B cell (primary cell): ENCODE measurements at regions not wholly inside any gene's neighbourhood (a gene's known extent, or its start where the extent isn't known, plus 50 kb on each side); places are given as distances from the start of the nearest gene placed in this dataset.
A peak's percentile ranks its signal among the peaks of the same experiment; 100 is the strongest.

Experiments
- EZH2 ChIP-seq: IDR thresholded peaks from 2 replicates; pipeline ENCODE4 v1.6.1; 2012; ENCODE audit warnings: borderline replicate concordance, low read depth, mild to moderate bottlenecking, moderate library complexity, low read length; ENCODE audit not compliant: insufficient read depth, poor library complexity, severe bottlenecking
- TF ChIP-seq, protein P1 (sequence below): fragments of 200-600 bp; IDR thresholded peaks from one replicate; pipeline ENCODE4 v1.8.0; 2022; ENCODE audit warnings: antibody characterized with exemption, mild to moderate bottlenecking

GRCh38 chr21:22575165-22575584, 1577.0 kb downstream of the NCAM2 start:
- no peak for TF ChIP-seq EZH2
- TF ChIP-seq, protein P1, sequence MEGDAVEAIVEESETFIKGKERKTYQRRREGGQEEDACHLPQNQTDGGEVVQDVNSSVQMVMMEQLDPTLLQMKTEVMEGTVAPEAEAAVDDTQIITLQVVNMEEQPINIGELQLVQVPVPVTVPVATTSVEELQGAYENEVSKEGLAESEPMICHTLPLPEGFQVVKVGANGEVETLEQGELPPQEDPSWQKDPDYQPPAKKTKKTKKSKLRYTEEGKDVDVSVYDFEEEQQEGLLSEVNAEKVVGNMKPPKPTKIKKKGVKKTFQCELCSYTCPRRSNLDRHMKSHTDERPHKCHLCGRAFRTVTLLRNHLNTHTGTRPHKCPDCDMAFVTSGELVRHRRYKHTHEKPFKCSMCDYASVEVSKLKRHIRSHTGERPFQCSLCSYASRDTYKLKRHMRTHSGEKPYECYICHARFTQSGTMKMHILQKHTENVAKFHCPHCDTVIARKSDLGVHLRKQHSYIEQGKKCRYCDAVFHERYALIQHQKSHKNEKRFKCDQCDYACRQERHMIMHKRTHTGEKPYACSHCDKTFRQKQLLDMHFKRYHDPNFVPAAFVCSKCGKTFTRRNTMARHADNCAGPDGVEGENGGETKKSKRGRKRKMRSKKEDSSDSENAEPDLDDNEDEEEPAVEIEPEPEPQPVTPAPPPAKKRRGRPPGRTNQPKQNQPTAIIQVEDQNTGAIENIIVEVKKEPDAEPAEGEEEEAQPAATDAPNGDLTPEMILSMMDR: peak; percentile 3
